ENCODE measurements at regions not wholly inside any gene's neighbourhood (a gene's known extent, or its start where the extent isn't known, plus 50 kb on each side); places are given as distances from the start of the nearest gene placed in this dataset.

DNA sequence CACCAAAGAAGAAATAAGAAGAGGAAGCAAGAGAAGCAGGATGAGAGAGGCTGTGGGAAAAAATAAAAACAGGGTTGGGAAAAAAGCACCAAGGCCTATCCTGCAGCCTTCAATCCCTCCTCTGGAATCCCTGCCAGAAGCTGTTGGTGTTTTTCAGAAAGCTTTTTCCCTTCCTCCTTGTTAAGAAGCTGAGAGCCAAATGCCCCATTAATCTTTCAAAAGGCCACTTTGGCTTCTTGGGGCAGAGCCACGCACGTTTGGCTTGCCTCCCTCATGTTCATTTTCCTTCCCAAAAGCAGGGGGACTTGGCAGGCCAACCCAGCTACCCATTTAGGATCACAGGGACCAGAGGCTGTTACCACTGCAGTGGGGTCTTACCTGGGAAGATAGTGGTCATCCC is 365.3 kb downstream of the NUAK1 start:
- H3K79me2 ChIP-seq (ENCODE audit: insufficient read depth, low read length), result no peaks in the 10 kb centered on the region
- no peak overlapping the region for H3K27ac ChIP-seq (ENCODE audit: low read depth, low read length)
- no peak overlapping the region for H2AFZ ChIP-seq (ENCODE audit: low read depth, low read length, severe bottlenecking)
- TF ChIP-seq, protein P1, sequence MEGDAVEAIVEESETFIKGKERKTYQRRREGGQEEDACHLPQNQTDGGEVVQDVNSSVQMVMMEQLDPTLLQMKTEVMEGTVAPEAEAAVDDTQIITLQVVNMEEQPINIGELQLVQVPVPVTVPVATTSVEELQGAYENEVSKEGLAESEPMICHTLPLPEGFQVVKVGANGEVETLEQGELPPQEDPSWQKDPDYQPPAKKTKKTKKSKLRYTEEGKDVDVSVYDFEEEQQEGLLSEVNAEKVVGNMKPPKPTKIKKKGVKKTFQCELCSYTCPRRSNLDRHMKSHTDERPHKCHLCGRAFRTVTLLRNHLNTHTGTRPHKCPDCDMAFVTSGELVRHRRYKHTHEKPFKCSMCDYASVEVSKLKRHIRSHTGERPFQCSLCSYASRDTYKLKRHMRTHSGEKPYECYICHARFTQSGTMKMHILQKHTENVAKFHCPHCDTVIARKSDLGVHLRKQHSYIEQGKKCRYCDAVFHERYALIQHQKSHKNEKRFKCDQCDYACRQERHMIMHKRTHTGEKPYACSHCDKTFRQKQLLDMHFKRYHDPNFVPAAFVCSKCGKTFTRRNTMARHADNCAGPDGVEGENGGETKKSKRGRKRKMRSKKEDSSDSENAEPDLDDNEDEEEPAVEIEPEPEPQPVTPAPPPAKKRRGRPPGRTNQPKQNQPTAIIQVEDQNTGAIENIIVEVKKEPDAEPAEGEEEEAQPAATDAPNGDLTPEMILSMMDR (IDR thresholded peaks at IDR 0.05; ENCODE audit: insufficient read depth, low read length, poor library complexity, severe bottlenecking), result no peak
- TF ChIP-seq EZH2phosphoT487 (conservative IDR thresholded peaks at IDR 0.05; ENCODE audit: low read length), result no peak
- no peaks in the 10 kb centered on the region for H3F3A ChIP-seq (ENCODE audit: insufficient read depth)
- no peak overlapping the region for H3K4me2 ChIP-seq (ENCODE audit: low read depth, low read length, poor library complexity, severe bottlenecking)
- H3K27me3 ChIP-seq (ENCODE audit: low read length), result no peaks in the 10 kb centered on the region
- H3K9me2 ChIP-seq (replicated peaks; ENCODE audit: insufficient read depth, low read length), result no peaks in the 10 kb centered on the region
- no peaks in the 10 kb centered on the region for H3K36me3 ChIP-seq (ENCODE audit: low read length)
- no peaks in the 10 kb centered on the region for H3K9me3 ChIP-seq (ENCODE audit: insufficient read depth, low read length)
- H4K20me1 ChIP-seq (ENCODE audit: low read depth, low read length), result no peaks in the 10 kb centered on the region
- no peak overlapping the region for H3K4me3 ChIP-seq (ENCODE audit: insufficient read depth, low read length, poor library complexity, severe bottlenecking)
- H3K9ac ChIP-seq (ENCODE audit: low read length), result no peak overlapping the region

- no peak for TF ChIP-seq EZH2phosphoT487 (conservative IDR thresholded peaks at IDR 0.05; ENCODE audit: low read length)
- TF ChIP-seq, protein P1 (IDR thresholded peaks at IDR 0.05; ENCODE audit: insufficient read depth, low read length, poor library complexity, severe bottlenecking), result no peak
- H3K9ac ChIP-seq (ENCODE audit: low read length), result no peak overlapping the region
- H3K4me2 ChIP-seq (ENCODE audit: low read depth, low read length, poor library complexity, severe bottlenecking), result no peak overlapping the region
- no peaks in the 10 kb centered on the region for H3K9me2 ChIP-seq (replicated peaks; ENCODE audit: insufficient read depth, low read length)
- H3K9me3 ChIP-seq (ENCODE audit: insufficient read depth, low read length), result no peaks in the 10 kb centered on the region
- no peak overlapping the region for H2AFZ ChIP-seq (ENCODE audit: low read depth, low read length, severe bottlenecking)
- H3F3A ChIP-seq (ENCODE audit: insufficient read depth), result no peaks in the 10 kb centered on the region
- no peaks in the 10 kb centered on the region for H3K27me3 ChIP-seq (ENCODE audit: low read length)
- no peak overlapping the region for H3K27ac ChIP-seq (ENCODE audit: low read depth, low read length)
- no peaks in the 10 kb centered on the region for H4K20me1 ChIP-seq (ENCODE audit: low read depth, low read length)
- H3K79me2 ChIP-seq (ENCODE audit: insufficient read depth, low read length), result no peaks in the 10 kb centered on the region
- H3K36me3 ChIP-seq (ENCODE audit: low read length), result no peaks in the 10 kb centered on the region
- H3K4me3 ChIP-seq (ENCODE audit: insufficient read depth, low read length, poor library complexity, severe bottlenecking), result no peak overlapping the region
Measured at GRCh38 chr12:105774037-105774436, 364.7 kb downstream of the NUAK1 start.

DNA sequence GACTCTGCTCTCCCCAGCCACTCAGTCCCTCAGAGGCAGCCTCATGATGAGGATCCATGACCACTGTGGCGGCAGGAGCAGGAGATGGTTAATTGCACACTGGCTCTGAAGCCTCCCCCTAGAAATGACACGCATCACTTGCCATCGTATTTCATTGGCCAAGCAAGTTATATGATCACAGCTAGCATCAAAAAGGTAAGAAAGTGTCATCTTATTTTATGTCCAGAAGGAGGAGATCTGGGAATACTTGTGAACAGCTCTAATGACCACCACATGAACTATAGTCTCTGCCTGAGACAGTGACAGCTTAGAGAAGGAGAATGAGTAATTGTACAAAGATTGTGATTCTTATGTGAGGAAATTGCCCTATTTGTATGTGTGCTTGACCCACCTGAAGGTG is 363.4 kb downstream of the NUAK1 start:
- no peak overlapping the region for H3K4me2 ChIP-seq (ENCODE audit: low read depth, low read length, poor library complexity, severe bottlenecking)
- no peak overlapping the region for H3K4me3 ChIP-seq (ENCODE audit: insufficient read depth, low read length, poor library complexity, severe bottlenecking)
- H3K27me3 ChIP-seq (ENCODE audit: low read length), result no peaks in the 10 kb centered on the region
- H2AFZ ChIP-seq (ENCODE audit: low read depth, low read length, severe bottlenecking), result no peak overlapping the region
- H3K36me3 ChIP-seq (ENCODE audit: low read length), result no peaks in the 10 kb centered on the region
- no peak for TF ChIP-seq EZH2phosphoT487 (conservative IDR thresholded peaks at IDR 0.05; ENCODE audit: low read length)
- TF ChIP-seq, protein P1 (IDR thresholded peaks at IDR 0.05; ENCODE audit: insufficient read depth, low read length, poor library complexity, severe bottlenecking), result no peak
- no peak overlapping the region for H3K27ac ChIP-seq (ENCODE audit: low read depth, low read length)
- H3F3A ChIP-seq (ENCODE audit: insufficient read depth), result no peaks in the 10 kb centered on the region
- no peak overlapping the region for H3K9ac ChIP-seq (ENCODE audit: low read length)
- no peaks in the 10 kb centered on the region for H4K20me1 ChIP-seq (ENCODE audit: low read depth, low read length)
- no peaks in the 10 kb centered on the region for H3K79me2 ChIP-seq (ENCODE audit: insufficient read depth, low read length)
- no peaks in the 10 kb centered on the region for H3K9me2 ChIP-seq (replicated peaks; ENCODE audit: insufficient read depth, low read length)
- H3K9me3 ChIP-seq (ENCODE audit: insufficient read depth, low read length), result no peaks in the 10 kb centered on the region
